Stomach (tissue), 8 donors: ENCODE measurements at regions not wholly inside any gene's neighbourhood (a gene's known extent, or its start where the extent isn't known, plus 50 kb on each side); places are given as distances from the start of the nearest gene placed in this dataset.

ENCODE experiments used
- DNase-seq, 2 donors: peaks; one replicate each; pipeline versions ENCODE4 v3.0.0 to v3.0.0-alpha.2; 2013 to 2019
- H3K27ac ChIP-seq, 5 donors: fragments of 200-600 bp in 4 of 5; sonication (generic) in 4 of 5; one replicate each; pipeline ENCODE4 v1.5.1; 2013 to 2019; ENCODE audit warnings: mild to moderate bottlenecking in 1 of 5, moderate library complexity in 1 of 5
- H3K27me3 ChIP-seq, 3 donors: fragments of 200-600 bp; sonication (generic); one replicate each; pipeline ENCODE4 v1.5.1; 2017 to 2019; ENCODE audit warnings: mixed run types in 1 of 3
- H3K36me3 ChIP-seq, 4 donors: fragments of 200-600 bp; sonication (generic); 1 replicate in 3 of 4; 2 replicates in 1 of 4; pipeline ENCODE4 v1.5.1; 2016 to 2019
- H3K4me1 ChIP-seq, 4 donors: fragments of 200-600 bp; sonication (generic); one replicate each; pipeline ENCODE4 v1.5.1; 2016 to 2019
- H3K4me3 ChIP-seq, 4 donors: fragments of 200-600 bp; sonication (generic) in 3 of 4; one replicate each; pipeline ENCODE4 v1.5.1; 2016 to 2019; ENCODE audit warnings: mild to moderate bottlenecking in 1 of 4
- H3K9me3 ChIP-seq, 4 donors: fragments of 200-600 bp; sonication (generic); one replicate each; pipeline ENCODE4 v1.5.1; 2016 to 2019
- EP300 ChIP-seq: sonication (generic); formaldehyde crosslinking; IDR thresholded peaks from one replicate; pipeline ENCODE4 v1.6.1; 2017; ENCODE audit warnings: antibody characterized with exemption
- POLR2A ChIP-seq, 4 donors: fragments of 450-650 bp; IDR thresholded peaks; one replicate each; pipeline ENCODE4 v1.6.1; 2016; ENCODE audit warnings: antibody characterized with exemption in 4 of 4, control low read depth in 2 of 4, mild to moderate bottlenecking in 1 of 4, moderate library complexity in 1 of 4
- POLR2AphosphoS5 ChIP-seq, 3 donors: sonication (generic); formaldehyde crosslinking; IDR thresholded peaks; one replicate each; pipeline ENCODE4 v1.6.1; 2016; ENCODE audit warnings: antibody characterized with exemption in 3 of 3
- WGBS, 5 donors: extraction: QIAGEN DNeasy Blood & Tissue Kit in 3 of 5; methylation state at CpG; one replicate each; pipeline versions ENCODE4 v1.1.5 to v1.1.7; 2013 to 2018; 5-methylcytosine and 5-hydroxymethylcytosine counted together
- intact Hi-C: fragments of 100-400 bp; cut with DNase I; formaldehyde crosslinking; loops from one replicate; pipeline ENCODE4 v1.15.1; 2023; ENCODE audit warnings: low total_unique reads
- TF ChIP-seq, protein P1 (sequence below), 7 experiments: fragments of 450-650 bp in 4 of 7; fragments of 200-600 bp in 3 of 7; sonication (generic) in 3 of 7; IDR thresholded peaks; one replicate each; pipeline ENCODE4 v1.5.1; 2016 to 2019; ENCODE audit warnings: antibody characterized with exemption in 7 of 7, control low read depth in 2 of 7, mild to moderate bottlenecking in 1 of 7
- donor health status: healthy with polysubstance abuse.
- donor health status: Bipolar disorder and iron deficiency.
- donor health status: healthy.

DNA sequence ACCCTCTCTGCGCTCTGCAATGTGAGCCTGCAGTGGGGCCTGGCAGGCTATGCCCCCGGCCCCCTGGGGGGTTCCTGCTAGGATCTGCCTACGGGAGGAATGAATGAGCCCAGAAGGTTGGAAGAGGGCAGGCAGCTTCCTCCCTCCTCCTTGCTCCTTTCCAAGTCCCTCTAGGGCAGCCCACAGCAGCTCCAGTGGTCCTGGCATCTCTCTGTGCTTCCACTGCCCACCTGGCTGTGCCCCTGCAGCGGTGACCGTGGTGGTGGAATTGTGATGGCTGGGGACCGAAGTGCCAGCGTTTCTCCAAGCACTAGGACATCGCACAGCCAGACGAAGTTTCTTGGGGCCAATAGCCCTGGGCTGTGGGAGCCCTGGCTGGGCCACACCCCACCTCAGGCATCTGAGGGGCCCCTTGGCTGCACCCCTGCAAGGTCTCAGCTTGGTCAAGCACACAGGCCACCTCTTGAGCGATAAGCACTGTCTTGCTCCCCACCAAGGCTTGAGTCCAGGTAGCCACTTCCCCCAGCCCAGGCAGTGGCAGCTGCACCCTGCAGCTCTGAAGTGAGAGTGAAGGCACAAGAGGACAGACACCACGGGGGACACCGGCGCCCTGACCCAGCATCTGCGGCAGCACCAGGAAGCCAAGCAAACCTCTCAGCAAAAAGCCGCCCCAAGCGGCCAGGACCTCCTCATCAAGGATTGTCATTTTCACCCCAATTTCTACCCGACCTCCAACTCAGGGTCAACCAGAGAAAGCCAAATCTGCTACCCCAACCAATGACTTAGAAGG is 346.3 kb downstream of the CTTN start:
- Histone ChIP-seq H3K27me3 (peaks cover 0 to 35% (median 0%) of the 10 kb centered on the region in 3 donors), H3K4me3 (no peak overlapping the region), H3K36me3 (no peaks in the 10 kb centered on the region), H3K27ac (no peak overlapping the region), H3K9me3 (no peaks in the 10 kb centered on the region), H3K4me1 (peaks cover 0 to 13% (median 11%) of the 10 kb centered on the region in 4 donors)
- TF ChIP-seq, protein P1, sequence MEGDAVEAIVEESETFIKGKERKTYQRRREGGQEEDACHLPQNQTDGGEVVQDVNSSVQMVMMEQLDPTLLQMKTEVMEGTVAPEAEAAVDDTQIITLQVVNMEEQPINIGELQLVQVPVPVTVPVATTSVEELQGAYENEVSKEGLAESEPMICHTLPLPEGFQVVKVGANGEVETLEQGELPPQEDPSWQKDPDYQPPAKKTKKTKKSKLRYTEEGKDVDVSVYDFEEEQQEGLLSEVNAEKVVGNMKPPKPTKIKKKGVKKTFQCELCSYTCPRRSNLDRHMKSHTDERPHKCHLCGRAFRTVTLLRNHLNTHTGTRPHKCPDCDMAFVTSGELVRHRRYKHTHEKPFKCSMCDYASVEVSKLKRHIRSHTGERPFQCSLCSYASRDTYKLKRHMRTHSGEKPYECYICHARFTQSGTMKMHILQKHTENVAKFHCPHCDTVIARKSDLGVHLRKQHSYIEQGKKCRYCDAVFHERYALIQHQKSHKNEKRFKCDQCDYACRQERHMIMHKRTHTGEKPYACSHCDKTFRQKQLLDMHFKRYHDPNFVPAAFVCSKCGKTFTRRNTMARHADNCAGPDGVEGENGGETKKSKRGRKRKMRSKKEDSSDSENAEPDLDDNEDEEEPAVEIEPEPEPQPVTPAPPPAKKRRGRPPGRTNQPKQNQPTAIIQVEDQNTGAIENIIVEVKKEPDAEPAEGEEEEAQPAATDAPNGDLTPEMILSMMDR (IDR thresholded peaks at IDR 0.05) = no peak
- TF ChIP-seq POLR2AphosphoS5 (IDR thresholded peaks at IDR 0.05) (no peak), EP300 (no peak), POLR2A (IDR thresholded peaks at IDR 0.05) (no peak)
- DNase-seq = no peak
- WGBS, 5 donors = 89 to 96% (median 93%) methylated on average over 8 to 17 of the region's 17 CpGs
- intact Hi-C loops = no loop called here

DNA sequence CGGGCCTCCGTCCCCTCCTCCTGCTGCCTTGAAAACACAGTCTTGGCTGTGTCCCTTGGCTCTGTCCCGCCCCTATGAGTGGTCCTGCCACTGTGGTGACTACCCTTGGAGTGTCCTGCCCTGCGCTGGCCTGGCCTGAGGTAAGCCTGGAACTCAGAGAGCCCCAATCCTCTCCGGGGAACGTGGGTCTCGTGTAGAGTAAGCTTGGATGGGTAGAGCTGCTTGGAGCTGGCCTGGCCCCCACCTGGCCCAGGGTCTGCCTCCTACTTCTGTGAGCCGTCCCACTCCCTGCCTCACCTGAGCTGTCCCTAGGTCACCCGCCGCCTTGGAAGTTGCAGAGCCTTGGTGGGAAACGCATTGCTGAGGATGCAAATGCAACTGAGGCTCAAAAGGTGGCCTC is 347.1 kb downstream of the CTTN start:
- TF ChIP-seq, protein P1 (IDR thresholded peaks at IDR 0.05) = no peak
- TF ChIP-seq POLR2AphosphoS5 (IDR thresholded peaks at IDR 0.05) (no peak), EP300 (no peak), POLR2A (IDR thresholded peaks at IDR 0.05) (no peak)
- Histone ChIP-seq H3K9me3 (peaks cover 0 to 8% (median 6%) of the 10 kb centered on the region in 4 donors), H3K4me3 (no peak overlapping the region), H3K36me3 (no peaks in the 10 kb centered on the region), H3K27ac (no peak overlapping the region), H3K27me3 (peaks cover 0 to 35% (median 0%) of the 10 kb centered on the region in 3 donors), H3K4me1 (peaks cover 0 to 13% (median 11%) of the 10 kb centered on the region in 4 donors)
- intact Hi-C loops = no loop called here
- DNase-seq = no peak
- 80 to 93% (median 88%) methylated on average over 11 of the region's 11 CpGs for WGBS, 5 donors

- no peaks in the 10 kb centered on the region for H3K36me3 ChIP-seq
- TF ChIP-seq POLR2A (IDR thresholded peaks at IDR 0.05) (no peak), EP300 (no peak), POLR2AphosphoS5 (IDR thresholded peaks at IDR 0.05) (no peak)
- TF ChIP-seq, protein P1 (IDR thresholded peaks at IDR 0.05) = no peak
- intact Hi-C loops = no loop called here
- H3K27me3 ChIP-seq = peaks cover 0 to 35% (median 0%) of the 10 kb centered on the region in 3 donors
- H3K4me3 ChIP-seq = no peak overlapping the region
- DNase-seq = no peak
- WGBS, 5 donors = 78 to 89% (median 85%) methylated on average over 8 of the region's 8 CpGs
- H3K9me3 ChIP-seq = peaks cover 0 to 13% (median 11%) of the 10 kb centered on the region in 4 donors
- H3K4me1 ChIP-seq = peaks cover 0 to 13% (median 11%) of the 10 kb centered on the region in 4 donors
- H3K27ac ChIP-seq = no peak overlapping the region
These were observed 347.6 kb downstream of the CTTN start for GRCh38 chr11:70745941-70746340.

DNA sequence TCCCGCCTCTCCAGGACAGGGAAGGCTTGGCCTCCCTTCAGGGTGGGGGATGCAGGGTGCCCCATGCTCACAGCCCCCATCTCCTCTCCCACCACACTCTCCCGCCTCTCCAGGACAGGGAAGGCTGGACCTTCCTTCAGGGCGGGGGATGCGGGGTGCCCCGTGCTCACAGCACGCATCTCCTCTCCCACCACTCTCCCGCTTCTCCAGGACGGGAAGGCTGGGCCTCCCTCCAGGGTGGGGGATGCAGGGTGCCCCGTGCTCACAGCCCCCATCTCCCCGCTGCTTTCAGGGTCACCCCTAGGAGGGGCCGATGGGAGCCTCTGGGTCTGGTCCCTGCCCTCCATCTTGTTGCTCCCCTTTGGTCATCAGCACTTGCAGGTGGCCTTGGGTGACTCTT is 348.0 kb downstream of the CTTN start:
- TF ChIP-seq POLR2AphosphoS5 (IDR thresholded peaks at IDR 0.05) (no peak), POLR2A (IDR thresholded peaks at IDR 0.05) (no peak), EP300 (no peak)
- TF ChIP-seq, protein P1 (IDR thresholded peaks at IDR 0.05) = no peak

More for the DNA sequence above, 348.0 kb downstream of the CTTN start:
- H3K27ac ChIP-seq = no peak overlapping the region
- WGBS, 5 donors = 89 to 100% (median 93%) methylated on average over 8 to 11 of the region's 11 CpGs
- no peak for DNase-seq
- H3K4me3 ChIP-seq = no peak overlapping the region
- H3K4me1 ChIP-seq = peaks cover 0 to 13% (median 11%) of the 10 kb centered on the region in 4 donors
- no peaks in the 10 kb centered on the region for H3K36me3 ChIP-seq
- H3K9me3 ChIP-seq = peaks cover 0 to 17% (median 15%) of the 10 kb centered on the region in 4 donors
- intact Hi-C loops = no loop called here
- H3K27me3 ChIP-seq = peaks cover 0 to 35% (median 0%) of the 10 kb centered on the region in 3 donors
